NCI-H2081 (cell line): ENCODE measurements at regions not wholly inside any gene's neighbourhood (a gene's known extent, or its start where the extent isn't known, plus 50 kb on each side); places are given as distances from the start of the nearest gene placed in this dataset.

Experiments used
- DNase-seq, 2 experiments: peaks; one replicate each; lab custom pipeline; 2025; lab: John Stamatoyannopoulos, UW

GRCh38 chr1:5465281-5465711 lies 526.9 kb downstream of the NPHP4 start:
- DNase-seq, result no peak

DNA sequence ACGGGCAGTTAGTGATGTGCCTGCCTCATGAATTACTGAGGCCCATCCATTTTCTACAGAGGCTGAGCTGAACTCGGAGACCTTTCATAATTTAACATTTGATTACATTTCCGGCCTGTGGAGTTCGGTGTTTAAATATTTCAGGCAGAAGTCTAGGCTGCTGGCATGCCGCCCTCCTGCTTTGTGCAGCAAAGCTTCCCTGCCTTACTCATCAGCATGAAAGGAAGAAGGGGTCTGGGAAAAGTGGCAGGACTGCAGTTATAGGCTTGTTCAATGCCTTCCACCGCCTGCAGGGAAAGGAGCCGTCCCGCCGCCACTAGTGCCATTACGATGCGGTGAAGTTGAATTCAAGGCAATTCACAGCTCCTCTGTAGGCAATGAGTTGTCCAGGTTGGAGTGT lies 527.9 kb downstream of the NPHP4 start:
- no peak for DNase-seq

- no peak for DNase-seq
These were observed 531.3 kb downstream of the NPHP4 start for GRCh38 chr1:5460974-5461373.

DNA sequence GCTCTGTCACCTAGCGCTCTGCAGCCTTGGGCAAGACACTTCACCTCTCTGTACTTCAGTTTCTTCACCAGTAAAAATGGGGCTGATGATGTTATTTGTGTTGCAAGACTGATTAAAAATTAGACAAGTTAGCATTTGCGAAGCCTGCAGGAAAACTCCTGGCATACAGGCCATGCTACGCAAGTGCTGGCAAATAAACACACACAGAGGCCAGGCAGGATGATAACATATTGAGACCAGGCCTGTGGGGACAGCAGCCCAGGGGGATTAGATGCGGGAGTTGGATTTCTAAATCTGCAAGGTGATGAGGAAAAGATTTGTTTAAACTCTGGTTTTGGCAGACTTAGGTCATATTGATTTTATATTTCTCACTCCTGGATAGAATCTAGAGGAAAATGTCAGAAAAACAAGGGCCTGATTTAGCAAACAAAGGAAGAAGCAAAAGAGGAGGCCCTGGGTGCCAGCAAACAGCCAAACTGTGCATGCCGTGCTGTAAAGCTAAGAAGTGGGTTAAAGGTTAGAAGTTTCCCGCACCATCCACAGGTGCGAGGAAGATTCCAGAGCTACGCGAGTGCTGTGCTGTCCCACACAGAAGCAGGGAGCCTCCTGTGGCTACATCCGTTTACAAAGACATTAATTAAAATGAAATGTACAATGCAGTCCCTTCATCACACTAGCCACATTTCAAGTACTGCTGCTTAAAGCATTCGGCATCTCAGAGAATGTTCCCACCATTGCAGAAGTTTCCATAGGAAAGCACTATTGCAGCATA lies 532.2 kb downstream of the NPHP4 start:
- no peak for DNase-seq

DNA sequence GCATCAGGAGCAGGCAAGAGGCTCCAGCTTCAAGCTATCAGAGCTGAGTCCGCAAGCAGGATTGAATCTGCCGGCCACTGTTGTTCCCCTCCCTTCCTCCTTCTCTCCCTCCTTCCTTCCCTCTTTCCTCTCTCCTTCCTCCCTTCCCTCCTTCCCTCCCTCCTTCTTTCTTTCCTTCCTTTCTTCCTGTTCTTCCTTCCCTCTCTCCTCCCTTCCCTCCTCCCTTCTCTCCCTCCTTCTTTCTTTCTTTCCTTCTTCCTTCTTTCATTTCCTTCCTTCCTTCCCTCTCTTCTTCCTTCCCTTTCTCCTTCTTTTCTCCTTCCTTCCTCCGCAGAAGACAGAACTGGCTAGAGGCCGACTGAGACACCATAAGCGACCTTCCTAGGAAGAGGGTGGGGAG lies 534.0 kb downstream of the NPHP4 start:
- no peak for DNase-seq

DNA sequence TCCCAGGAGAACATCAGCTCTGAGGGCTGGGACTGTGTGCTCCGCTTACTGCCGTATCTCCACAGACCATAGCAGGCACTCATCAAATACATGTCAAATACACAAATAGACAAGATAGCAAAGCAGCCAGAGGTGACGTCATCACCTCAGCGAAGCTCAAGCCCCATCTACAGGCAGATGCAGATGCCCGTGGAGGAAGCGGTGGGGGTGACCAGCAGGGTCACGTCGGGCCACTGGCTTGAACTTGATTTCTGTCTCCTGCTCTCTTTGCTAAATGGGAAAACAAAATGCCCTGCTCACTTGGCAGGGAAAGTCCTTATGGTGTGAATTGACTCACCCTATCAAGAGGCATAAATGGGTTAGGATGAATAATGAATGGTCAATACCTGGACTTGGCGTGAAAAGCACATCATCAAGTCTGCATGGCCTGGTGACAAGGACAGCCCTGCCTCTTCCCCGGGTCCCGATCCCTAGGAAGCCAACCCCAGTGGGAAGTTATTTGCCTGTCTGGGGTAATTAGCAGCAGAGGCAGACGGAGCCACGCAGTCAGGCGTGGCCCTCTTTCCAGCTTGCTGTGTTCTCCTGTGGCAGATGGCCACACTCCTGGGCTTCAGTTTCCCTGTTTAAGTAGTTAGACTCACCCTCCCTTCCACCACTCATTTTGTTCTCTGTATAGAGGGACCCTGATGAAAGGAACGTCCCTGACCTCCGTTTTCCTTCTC lies 536.0 kb downstream of the NPHP4 start:
- no peak for DNase-seq

GRCh38 chr1:5455651-5456050 lies 536.6 kb downstream of the NPHP4 start:
- DNase-seq, result no peak

GRCh38 chr1:5455056-5455455 lies 537.2 kb downstream of the NPHP4 start:
- no peak for DNase-seq

DNA sequence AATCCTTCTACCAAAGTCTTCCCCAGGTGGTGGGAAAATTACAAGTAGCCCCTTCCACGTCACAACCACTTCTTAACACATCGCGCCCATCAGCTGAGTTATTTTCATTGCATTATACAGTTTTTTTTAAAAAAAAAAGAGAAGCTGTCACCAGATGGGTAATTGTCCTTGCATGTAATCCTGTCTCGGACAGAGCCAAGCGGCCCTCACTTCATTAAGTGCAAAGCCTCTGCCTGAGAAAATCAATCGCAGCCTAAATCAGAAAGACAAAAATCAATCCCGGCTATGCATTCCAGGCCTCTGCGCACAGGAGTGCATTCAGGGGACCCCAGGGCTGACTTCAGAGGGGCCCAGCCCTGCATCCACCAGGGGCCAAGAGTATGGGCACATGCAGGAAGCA lies 538.9 kb downstream of the NPHP4 start:
- DNase-seq, result no peak

DNA sequence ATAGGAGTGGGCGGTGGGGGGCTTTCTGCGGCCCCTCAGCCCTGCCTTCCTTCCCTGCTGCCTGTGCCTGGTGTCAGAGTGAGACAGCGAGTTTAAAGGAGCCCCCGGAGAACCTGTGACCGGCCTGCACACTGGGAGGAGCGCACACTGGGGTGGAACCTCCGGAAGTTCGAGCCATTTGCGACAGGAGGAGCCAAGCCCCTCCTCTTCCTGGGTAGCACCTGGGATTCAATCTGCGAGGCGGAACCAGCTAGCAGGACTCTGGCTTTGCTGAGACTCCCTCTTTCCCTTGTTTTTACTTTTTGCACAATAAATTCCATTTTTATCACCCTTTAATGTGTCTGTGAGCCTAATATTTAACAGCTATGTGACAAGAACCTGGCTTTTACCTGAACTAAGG lies 540.6 kb downstream of the NPHP4 start:
- DNase-seq, result no peak

DNA sequence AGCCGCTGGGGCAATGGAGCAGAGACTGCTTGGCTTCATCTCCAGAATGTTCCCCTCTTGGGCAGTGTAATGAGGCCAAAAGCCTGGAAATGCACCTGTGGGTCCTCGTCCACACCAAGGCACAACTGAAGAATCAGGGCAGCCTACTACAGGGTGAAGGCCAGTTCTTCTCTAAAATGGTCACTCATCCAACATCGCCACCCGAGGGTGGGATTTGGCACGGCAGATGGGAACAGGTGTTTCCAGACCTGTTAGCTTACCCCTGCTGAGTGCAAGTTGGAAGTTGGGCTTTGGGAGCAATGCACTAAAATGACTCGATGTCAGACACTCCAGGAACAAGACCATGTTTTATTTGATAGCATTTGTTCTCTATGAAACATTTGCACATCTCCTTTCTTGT lies 543.7 kb downstream of the NPHP4 start:
- DNase-seq, result no peak

- DNase-seq, result no peak
These were observed 544.7 kb downstream of the NPHP4 start for GRCh38 chr1:5447503-5447960.

GRCh38 chr1:5444396-5444795 lies 547.8 kb downstream of the NPHP4 start:
- no peak for DNase-seq

- no peak for DNase-seq
These were observed 555.4 kb downstream of the NPHP4 start for GRCh38 chr1:5436808-5437207.

- DNase-seq, result no peak
These were observed 556.8 kb downstream of the NPHP4 start for GRCh38 chr1:5435414-5435813.

DNA sequence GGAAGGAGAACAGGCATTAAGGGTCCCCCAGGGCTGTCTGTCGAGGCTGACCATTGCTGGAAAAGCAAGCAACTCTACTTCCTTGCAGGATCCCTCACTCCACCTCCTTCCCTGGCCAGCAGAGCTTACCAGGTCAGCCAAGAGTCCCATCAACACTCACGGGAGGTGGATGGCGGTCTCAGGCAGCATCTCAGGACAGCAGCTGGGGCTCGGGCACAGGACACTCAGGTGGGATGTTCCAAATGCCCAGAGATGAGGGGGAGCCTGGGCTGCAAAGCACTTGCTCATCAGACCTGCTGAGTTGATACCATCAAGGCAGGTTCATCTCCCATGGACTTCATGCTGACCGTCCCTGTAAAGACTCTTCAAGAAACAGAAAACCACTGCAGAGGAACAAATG lies 559.8 kb downstream of the NPHP4 start:
- DNase-seq, result no peak

DNA sequence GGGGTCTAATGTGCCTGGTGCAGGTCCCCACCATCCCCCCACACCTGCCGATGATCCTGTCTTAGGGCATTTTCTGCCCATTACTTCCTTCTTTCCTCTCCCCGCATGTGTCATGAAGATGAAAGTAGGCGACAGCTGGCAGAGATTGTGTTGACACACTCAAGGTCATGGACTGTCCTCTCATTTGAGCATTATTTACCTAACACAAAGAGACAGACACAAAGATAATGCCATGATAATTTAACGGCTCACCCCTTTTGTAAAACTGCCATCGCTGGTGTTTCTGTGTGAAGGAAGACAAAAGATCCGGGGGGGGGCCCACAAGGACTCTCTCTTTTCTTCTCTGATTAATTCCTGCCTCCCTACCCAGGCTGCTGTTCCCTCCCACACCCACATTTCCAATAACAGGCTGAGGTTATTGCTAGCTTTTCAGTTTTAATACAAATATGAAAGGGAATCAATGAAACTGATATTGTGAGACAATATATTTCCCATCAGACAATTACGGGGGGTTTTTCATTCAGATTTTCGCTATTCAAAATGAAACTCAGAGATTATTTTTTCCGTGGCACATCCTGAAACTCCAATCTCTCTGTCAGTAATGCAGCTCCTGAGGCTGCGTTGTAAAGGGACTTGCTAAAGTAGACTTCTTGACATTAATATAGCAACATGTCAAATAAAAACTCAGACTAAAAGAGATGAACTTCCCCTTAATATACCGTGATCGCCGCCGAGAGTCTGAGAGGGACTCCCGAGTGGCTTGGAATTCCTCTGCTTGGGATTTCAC lies 561.1 kb downstream of the NPHP4 start:
- DNase-seq, result peak; percentile 18 to 27

DNA sequence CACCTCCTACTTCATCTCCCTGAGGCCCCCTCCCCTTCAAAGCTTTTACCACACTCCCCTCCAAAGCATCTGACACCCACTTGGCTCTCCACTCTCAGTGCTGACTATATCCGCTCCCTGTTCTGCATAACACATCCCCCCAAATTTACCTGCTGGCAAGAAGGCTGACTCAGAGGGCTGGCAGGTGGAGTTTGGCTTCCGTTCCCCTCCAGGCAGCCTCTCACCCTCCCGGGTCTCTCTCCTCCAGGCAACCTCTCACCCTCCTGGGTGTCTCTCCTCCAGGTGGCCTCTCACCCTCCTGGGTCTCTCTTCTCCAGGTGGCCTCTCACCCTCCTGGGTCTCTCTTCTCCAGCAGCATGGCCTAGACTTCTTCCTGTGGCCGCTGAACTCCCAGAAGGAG lies 562.1 kb downstream of the NPHP4 start:
- no peak for DNase-seq

GRCh38 chr1:5428351-5428750 lies 563.9 kb downstream of the NPHP4 start:
- peak in 1 of 2 experiments; percentile 28 for DNase-seq

DNA sequence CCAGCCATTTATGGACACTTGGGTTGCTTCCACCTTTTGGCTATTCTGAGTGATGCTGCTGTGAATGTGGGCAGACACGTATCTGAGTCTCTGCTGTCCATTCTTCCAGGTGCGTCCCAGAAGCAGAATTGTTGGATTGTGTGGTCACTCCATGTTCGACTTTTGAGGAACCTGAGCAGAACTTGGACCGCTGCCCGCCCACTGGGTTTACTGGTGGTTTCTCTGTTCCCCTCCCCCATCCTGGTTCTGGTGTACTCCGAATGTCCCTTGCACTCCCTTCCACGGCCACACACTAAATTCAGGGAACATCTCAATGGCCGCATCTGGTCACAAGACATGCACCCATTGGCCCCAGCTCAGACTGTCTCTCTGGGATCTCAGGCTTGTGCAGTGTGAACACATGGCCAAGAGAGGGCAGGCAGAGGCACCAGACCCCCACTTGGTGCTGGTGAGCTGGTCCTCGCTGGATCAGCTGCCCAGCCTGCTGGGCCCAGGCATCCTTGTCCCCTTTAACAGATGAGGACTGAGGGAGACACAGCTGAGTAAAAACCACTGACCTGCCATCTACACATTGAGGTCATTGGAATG lies 565.1 kb downstream of the NPHP4 start:
- DNase-seq, result no peak

DNA sequence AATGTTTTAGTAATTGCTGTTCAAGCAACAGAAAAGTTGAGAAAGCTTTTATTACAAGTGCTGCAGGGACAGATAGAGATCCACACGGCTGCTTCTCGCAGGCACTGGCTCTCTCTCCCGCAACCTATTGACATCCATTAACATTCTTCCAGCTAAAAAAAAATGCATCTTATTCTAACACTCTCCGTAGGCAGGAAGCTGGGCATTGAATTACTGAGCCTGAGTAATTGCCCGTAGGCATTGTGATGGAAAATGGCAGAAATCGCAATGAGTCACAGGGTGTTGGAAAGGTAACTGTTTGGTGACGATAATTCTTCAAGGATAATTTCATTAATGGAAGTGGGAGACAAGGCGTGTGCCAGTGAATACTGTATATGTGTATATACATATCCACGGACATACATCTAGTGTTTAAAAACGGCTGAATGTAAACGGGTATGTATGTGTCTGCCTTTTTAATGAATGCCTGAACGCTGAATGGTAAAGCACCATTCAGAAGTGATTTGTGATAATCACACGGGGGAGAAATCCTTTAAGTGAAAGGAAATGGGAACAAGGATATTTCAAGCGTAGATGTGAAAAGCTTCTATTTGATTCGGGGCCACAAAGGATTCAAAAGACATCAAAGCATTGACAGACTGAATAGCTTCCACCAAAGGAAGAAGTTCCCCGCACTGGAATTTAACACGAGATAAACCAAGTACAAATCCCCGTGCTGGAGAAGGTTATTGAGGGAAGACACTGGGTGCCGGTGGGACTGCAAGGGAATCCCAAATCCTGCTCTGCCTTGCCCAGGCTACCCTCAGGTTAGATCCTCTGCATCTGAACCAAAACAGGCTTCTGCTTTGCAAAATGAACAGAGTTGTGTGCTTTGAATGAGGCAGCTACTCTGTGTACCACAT lies 567.2 kb downstream of the NPHP4 start:
- DNase-seq, result no peak
